Body of pancreas (tissue), 4 donors: ENCODE measurements at regions not wholly inside any gene's neighbourhood (a gene's known extent, or its start where the extent isn't known, plus 50 kb on each side); places are given as distances from the start of the nearest gene placed in this dataset.

Experiments used
- POLR2A ChIP-seq, 3 donors: fragments of 450-650 bp; IDR thresholded peaks; one replicate each; pipeline ENCODE4 v1.6.1; 2016; ENCODE audit warnings: antibody characterized with exemption in 3 of 3, mild to moderate bottlenecking in 2 of 3
- TF ChIP-seq, protein P1 (sequence below), 7 experiments: fragments of 450-650 bp in 4 of 7; fragments of 200-600 bp in 3 of 7; sonication (generic) in 3 of 7; IDR thresholded peaks; one replicate each; pipeline ENCODE4 v1.5.1; 2016 to 2019; ENCODE audit warnings: antibody characterized with exemption in 7 of 7

DNA sequence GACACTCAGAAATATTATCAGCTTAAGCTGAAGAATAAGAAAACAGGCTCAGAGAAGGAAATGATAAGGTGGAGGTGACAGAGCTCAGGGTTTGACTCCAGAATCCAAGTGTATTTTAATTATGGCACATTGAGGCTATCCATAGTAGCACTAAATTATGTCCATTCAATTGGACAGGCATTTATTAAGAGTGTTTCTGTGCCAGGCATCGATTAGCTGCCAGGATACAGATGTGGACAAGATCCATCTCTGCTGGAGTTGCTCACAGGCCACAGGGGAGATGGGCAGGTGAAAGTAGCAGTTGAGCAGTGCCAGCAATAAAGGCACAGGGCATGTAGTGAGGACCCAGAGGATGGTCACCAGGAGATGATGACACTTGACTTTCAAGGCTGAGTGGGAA is 592.5 kb downstream of the INSC start:
- TF ChIP-seq, protein P1, sequence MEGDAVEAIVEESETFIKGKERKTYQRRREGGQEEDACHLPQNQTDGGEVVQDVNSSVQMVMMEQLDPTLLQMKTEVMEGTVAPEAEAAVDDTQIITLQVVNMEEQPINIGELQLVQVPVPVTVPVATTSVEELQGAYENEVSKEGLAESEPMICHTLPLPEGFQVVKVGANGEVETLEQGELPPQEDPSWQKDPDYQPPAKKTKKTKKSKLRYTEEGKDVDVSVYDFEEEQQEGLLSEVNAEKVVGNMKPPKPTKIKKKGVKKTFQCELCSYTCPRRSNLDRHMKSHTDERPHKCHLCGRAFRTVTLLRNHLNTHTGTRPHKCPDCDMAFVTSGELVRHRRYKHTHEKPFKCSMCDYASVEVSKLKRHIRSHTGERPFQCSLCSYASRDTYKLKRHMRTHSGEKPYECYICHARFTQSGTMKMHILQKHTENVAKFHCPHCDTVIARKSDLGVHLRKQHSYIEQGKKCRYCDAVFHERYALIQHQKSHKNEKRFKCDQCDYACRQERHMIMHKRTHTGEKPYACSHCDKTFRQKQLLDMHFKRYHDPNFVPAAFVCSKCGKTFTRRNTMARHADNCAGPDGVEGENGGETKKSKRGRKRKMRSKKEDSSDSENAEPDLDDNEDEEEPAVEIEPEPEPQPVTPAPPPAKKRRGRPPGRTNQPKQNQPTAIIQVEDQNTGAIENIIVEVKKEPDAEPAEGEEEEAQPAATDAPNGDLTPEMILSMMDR (IDR thresholded peaks at IDR 0.05), result no peak
- TF ChIP-seq POLR2A (IDR thresholded peaks at IDR 0.05), result no peak
